ENCODE measurements at regions not wholly inside any gene's neighbourhood (a gene's known extent, or its start where the extent isn't known, plus 50 kb on each side); places are given as distances from the start of the nearest gene placed in this dataset.

- DNase-seq, result no peak
Observed at GRCh38 chrX:121102101-121102500, 54.7 kb downstream of the GLUD2 start.

GRCh38 chrX:121103381-121103780 lies 56.0 kb downstream of the GLUD2 start:
- no peak for DNase-seq

- no peak for DNase-seq
Observed at GRCh38 chrX:121106484-121107235, 59.2 kb downstream of the GLUD2 start.

GRCh38 chrX:121109986-121110385 lies 62.6 kb downstream of the GLUD2 start:
- no peak for DNase-seq

GRCh38 chrX:121110536-121110935 lies 63.1 kb downstream of the GLUD2 start:
- DNase-seq, result no peak

- no peak for DNase-seq
Observed at GRCh38 chrX:121114691-121115090, 67.3 kb downstream of the GLUD2 start.

- no peak for DNase-seq
Observed at GRCh38 chrX:121120690-121121605, 73.5 kb downstream of the GLUD2 start.

- no peak for DNase-seq
Observed at GRCh38 chrX:121122332-121122731, 74.9 kb downstream of the GLUD2 start.

GRCh38 chrX:121128925-121129877 lies 81.8 kb downstream of the GLUD2 start:
- DNase-seq, result no peak

GRCh38 chrX:121132675-121133074 lies 85.3 kb downstream of the GLUD2 start:
- no peak for DNase-seq

- DNase-seq, result no peak
Observed at GRCh38 chrX:121135488-121136207, 88.2 kb downstream of the GLUD2 start.

GRCh38 chrX:121146059-121146628 lies 98.7 kb downstream of the GLUD2 start:
- no peak for DNase-seq

- no peak for DNase-seq
Observed at GRCh38 chrX:121150217-121150616, 102.8 kb downstream of the GLUD2 start.

- DNase-seq, result no peak
Observed at GRCh38 chrX:121151293-121151692, 103.9 kb downstream of the GLUD2 start.

GRCh38 chrX:121154858-121155404 lies 107.5 kb downstream of the GLUD2 start:
- DNase-seq, result no peak

- DNase-seq, result no peak
Observed at GRCh38 chrX:121160987-121161386, 113.6 kb downstream of the GLUD2 start.

- DNase-seq, result no peak
Observed at GRCh38 chrX:121161501-121161933, 114.1 kb downstream of the GLUD2 start.

GRCh38 chrX:121163443-121163842 lies 116.0 kb downstream of the GLUD2 start:
- DNase-seq, result no peak

GRCh38 chrX:121165930-121166359 lies 118.5 kb downstream of the GLUD2 start:
- DNase-seq, result no peak

Data from renal pelvis (tissue), 1 donor.